H1 (cell line): ENCODE measurements at regions not wholly inside any gene's neighbourhood (a gene's known extent, or its start where the extent isn't known, plus 50 kb on each side); places are given as distances from the start of the nearest gene placed in this dataset.

ENCODE experiments used
- CTCF ChIA-PET: fragments of 300-600 bp; sonication (Branson Sonifier 250); formaldehyde crosslinking; loops from one replicate; lab custom pipeline; 2021; ENCODE audit not compliant: partially characterized antibody; lab: Charles Lee
- POLR2A ChIA-PET: fragments of 300-600 bp; sonication (Branson Sonifier 250); formaldehyde crosslinking; loops from one replicate; lab custom pipeline; 2021; ENCODE audit warnings: inconsistent platforms; ENCODE audit not compliant: partially characterized antibody; lab: Charles Lee
- DNase-seq, 2 experiments: peaks; one replicate each; pipeline versions ENCODE4 v3.0.0 to v3.0.0-alpha.2; 2010 to 2022; ENCODE audit warnings: low spot score in 2 of 2, low read depth in 1 of 2, mixed read lengths in 1 of 2
- FAIRE-seq: peaks from 2 replicates; lab custom pipeline; 2011; peaks lifted over from hg19 to GRCh38; lab: Jason Lieb, UNC
- H2AFZ ChIP-seq: 2 replicates; pipeline ENCODE4 v1.8.1; 2012; ENCODE audit warnings: low read length, inconsistent platforms
- H2AK5ac ChIP-seq: 2 replicates; pipeline ENCODE4 v1.6.1; 2013; ENCODE audit warnings: low read depth, low read length
- H2BK120ac ChIP-seq: replicated peaks from 2 replicates; pipeline ENCODE3; 2013; ENCODE audit warnings: low read depth, low read length, inconsistent platforms
- H2BK12ac ChIP-seq: 2 replicates; pipeline ENCODE4 v1.6.1; 2013; ENCODE audit warnings: low read depth, low read length
- H2BK15ac ChIP-seq: 2 replicates; pipeline ENCODE4 v1.6.1; 2013; ENCODE audit warnings: low read length
- H2BK20ac ChIP-seq: 2 replicates; pipeline ENCODE4 v1.6.1; 2013; ENCODE audit warnings: low read length
- H2BK5ac ChIP-seq: 2 replicates; pipeline ENCODE4 v1.6.1; 2013; ENCODE audit warnings: low read depth, low read length
- H3K14ac ChIP-seq: 2 replicates; pipeline ENCODE4 v1.6.1; 2013; ENCODE audit warnings: inconsistent platforms; ENCODE audit not compliant: insufficient read length
- H3K18ac ChIP-seq: 2 replicates; pipeline ENCODE4 v1.6.1; 2013; ENCODE audit warnings: low read length; ENCODE audit errors: extremely low read depth
- H3K23ac ChIP-seq: 2 replicates; pipeline ENCODE4 v1.6.1; 2013; ENCODE audit warnings: inconsistent platforms; ENCODE audit not compliant: insufficient read length
- H3K23me2 ChIP-seq: 2 replicates; pipeline ENCODE4 v1.6.1; 2013; ENCODE audit warnings: low read depth, low read length
- H3K27ac ChIP-seq: 2 replicates; pipeline ENCODE4 v1.6.1; 2011; ENCODE audit warnings: low read depth, low read length, inconsistent platforms
- H3K27me3 ChIP-seq, 4 experiments: replicated peaks in 1 of 4; 1 replicate in 1 of 4; 2 replicates in 3 of 4; pipeline versions ENCODE4 v1.6.1 to v1.8.1; 2011 to 2013; ENCODE audit warnings: low read length in 3 of 4, mild to moderate bottlenecking in 3 of 4, inconsistent platforms in 2 of 4, mixed read lengths in 2 of 4, moderate library complexity in 1 of 4; ENCODE audit not compliant: control insufficient read depth in 3 of 4, insufficient read depth in 3 of 4; ENCODE audit errors: extremely low read depth in 1 of 4
- H3K36me3 ChIP-seq, 4 experiments: 2 replicates each; pipeline versions ENCODE4 v1.6.1 to v1.8.1; 2011 to 2013; ENCODE audit warnings: mild to moderate bottlenecking in 4 of 4, low read length in 3 of 4, moderate library complexity in 2 of 4, control low read depth in 1 of 4, inconsistent platforms in 1 of 4; ENCODE audit not compliant: insufficient read depth in 4 of 4, control insufficient read depth in 2 of 4
- H3K4ac ChIP-seq: replicated peaks from 2 replicates; pipeline ENCODE3; 2013; ENCODE audit warnings: low read length, low read depth, mixed read lengths, inconsistent platforms; ENCODE audit not compliant: insufficient read length
- H3K4me1 ChIP-seq, 4 experiments: replicated peaks in 1 of 4; 1 replicate in 1 of 4; 2 replicates in 3 of 4; pipeline versions ENCODE4 v1.6.1 to v1.8.1; 2011 to 2013; ENCODE audit warnings: low read length in 3 of 4, inconsistent platforms in 2 of 4, mixed read lengths in 1 of 4; ENCODE audit not compliant: insufficient read depth in 4 of 4, control insufficient read depth in 3 of 4
- H3K4me2 ChIP-seq, 2 experiments: 2 replicates each; pipeline versions ENCODE4 v1.6.1 to v1.8.1; 2011 to 2013; ENCODE audit warnings: low read depth in 2 of 2, low read length in 2 of 2, control low read depth in 1 of 2, inconsistent platforms in 1 of 2, mild to moderate bottlenecking in 1 of 2; ENCODE audit not compliant: insufficient read depth in 1 of 2
- H3K4me3 ChIP-seq, 4 experiments: fragments of 200-600, 300-600 bp in 1 of 4; sonication (generic), shearing (Covaris generic), sonication (Bioruptor Twin) in 1 of 4; 2 replicates each; pipeline versions ENCODE4 v1.5.1 to v1.8.1; 2011 to 2016; ENCODE audit warnings: low read length in 4 of 4, low read depth in 3 of 4, control low read depth in 2 of 4, inconsistent platforms in 2 of 4, mild to moderate bottlenecking in 2 of 4, mixed read lengths in 1 of 4, moderate library complexity in 1 of 4; ENCODE audit not compliant: insufficient read depth in 2 of 4; ENCODE audit errors: extremely low read depth in 1 of 4
- H3K56ac ChIP-seq: replicated peaks from 2 replicates; pipeline ENCODE3; 2013; ENCODE audit warnings: low read depth, mild to moderate bottlenecking, mixed read lengths, low read length, inconsistent platforms; ENCODE audit not compliant: insufficient read length
- H3K79me1 ChIP-seq: 2 replicates; pipeline ENCODE4 v1.6.1; 2013; ENCODE audit warnings: low read depth, low read length, control low read depth
- H3K79me2 ChIP-seq, 2 experiments: 2 replicates each; pipeline versions ENCODE4 v1.6.1 to v1.8.1; 2012 to 2013; ENCODE audit warnings: low read length in 2 of 2, mild to moderate bottlenecking in 2 of 2, inconsistent platforms in 1 of 2; ENCODE audit not compliant: insufficient read depth in 2 of 2, control insufficient read depth in 1 of 2
- H3K9ac ChIP-seq, 4 experiments: replicated peaks in 1 of 4; 1 replicate in 1 of 4; 2 replicates in 3 of 4; pipeline versions ENCODE4 v1.6.1 to v1.8.1; 2011 to 2013; ENCODE audit warnings: low read depth in 3 of 4, low read length in 3 of 4, control low read depth in 2 of 4, mild to moderate bottlenecking in 2 of 4, moderate library complexity in 2 of 4, inconsistent platforms in 1 of 4; ENCODE audit errors: extremely low read depth in 1 of 4
- H3K9me3 ChIP-seq, 2 experiments: 2 replicates each; pipeline versions ENCODE4 v1.6.1 to v1.8.1; 2012 to 2013; ENCODE audit warnings: mild to moderate bottlenecking in 2 of 2, moderate library complexity in 2 of 2, control low read depth in 1 of 2, inconsistent platforms in 1 of 2, low read depth in 1 of 2, low read length in 1 of 2, mixed read lengths in 1 of 2; ENCODE audit not compliant: insufficient read depth in 2 of 2
- H4K20me1 ChIP-seq, 2 experiments: replicated peaks in 1 of 2; 2 replicates each; pipeline versions ENCODE3 to v1.8.1; 2011 to 2013; ENCODE audit warnings: inconsistent platforms in 2 of 2, low read length in 2 of 2, mild to moderate bottlenecking in 1 of 2; ENCODE audit not compliant: insufficient read depth in 2 of 2, control insufficient read depth in 1 of 2
- H4K5ac ChIP-seq: 2 replicates; pipeline ENCODE4 v1.6.1; 2013; ENCODE audit warnings: low read length, low read depth, mixed read lengths, inconsistent platforms; ENCODE audit not compliant: insufficient read length
- H4K8ac ChIP-seq: 2 replicates; pipeline ENCODE4 v1.8.0; 2013; ENCODE audit warnings: mild to moderate bottlenecking, moderate library complexity, low read length, inconsistent platforms; ENCODE audit not compliant: insufficient read depth; ENCODE audit errors: extremely low read depth
- H4K91ac ChIP-seq: replicated peaks from 2 replicates; pipeline ENCODE3; 2013; ENCODE audit warnings: low read length, mixed read lengths, inconsistent platforms; ENCODE audit not compliant: insufficient read length
- BACH1 ChIP-seq: IDR thresholded peaks from 2 replicates; pipeline ENCODE4 v1.6.1; 2012; ENCODE audit warnings: low read length, improper control_type of control experiment
- CTCF ChIP-seq, 3 experiments: IDR thresholded peaks; 1 replicate in 2 of 3; 2 replicates in 1 of 3; pipeline versions ENCODE4 v1.5.1 to v1.6.1; 2011; ENCODE audit warnings: low read length in 3 of 3, mild to moderate bottlenecking in 3 of 3, inconsistent platforms in 2 of 3, low read depth in 1 of 3, moderate library complexity in 1 of 3; ENCODE audit not compliant: insufficient read depth in 1 of 3; ENCODE audit errors: control extremely low read depth in 1 of 3
- GTF2F1 ChIP-seq: IDR thresholded peaks from 2 replicates; pipeline ENCODE4 v1.6.1; 2012; ENCODE audit warnings: low read depth, low read length, improper control_type of control experiment, borderline replicate concordance
- NANOG ChIP-seq: IDR thresholded peaks from 2 replicates; pipeline ENCODE4 v1.6.1; 2011; ENCODE audit warnings: low read length, low read depth, mild to moderate bottlenecking, inconsistent platforms; ENCODE audit not compliant: insufficient read depth, poor library complexity, severe bottlenecking
- RAD21 ChIP-seq, 2 experiments: IDR thresholded peaks in 1 of 2; conservative IDR thresholded peaks in 1 of 2; 2 replicates each; pipeline ENCODE4 v1.6.1; 2011; ENCODE audit warnings: low read depth in 2 of 2, low read length in 2 of 2, improper control_type of control experiment in 1 of 2, inconsistent platforms in 1 of 2, mild to moderate bottlenecking in 1 of 2, moderate library complexity in 1 of 2
- TEAD4 ChIP-seq: IDR thresholded peaks from 2 replicates; pipeline ENCODE4 v1.6.1; 2012; ENCODE audit warnings: low read depth, low read length, inconsistent platforms, mixed read lengths
- WGBS, 2 experiments: shearing (Covaris generic) in 1 of 2; methylation state at CpG; one replicate each; pipeline versions ENCODE4 v1.1.6 to v1.1.7; 2013 to 2015; ENCODE audit warnings: low lambda C conversion rate in 2 of 2, mixed read lengths in 2 of 2, inconsistent platforms in 1 of 2, low coverage in 1 of 2, missing lambda C conversion rate in 1 of 2; ENCODE audit not compliant: insufficient replicate concordance in 2 of 2, insufficient coverage in 1 of 2, insufficient read length in 1 of 2; ENCODE audit errors: extremely low coverage in 1 of 2, missing lambda C conversion rate in 1 of 2; 5-methylcytosine and 5-hydroxymethylcytosine counted together

GRCh38 chrX:30488092-30488491 lies 89.5 kb downstream of the TASL start:
- Histone ChIP-seq H2AFZ (no peak overlapping the region), H3K23ac (no peak overlapping the region), H3K9ac (no peak overlapping the region), H2BK12ac (no peak overlapping the region), H3K27ac (no peak overlapping the region), H4K20me1 (no peaks in the 10 kb centered on the region), H3K79me2 (no peaks in the 10 kb centered on the region), H3K36me3 (no peaks in the 10 kb centered on the region), H3K27me3 (no peaks in the 10 kb centered on the region), H2BK120ac (no peak overlapping the region), H3K4me3 (no peak overlapping the region), H3K18ac (no peak overlapping the region), H3K23me2 (no peaks in the 10 kb centered on the region), H3K4ac (no peak overlapping the region), H3K14ac (no peak overlapping the region), H3K4me2 (no peak overlapping the region), H4K8ac (no peak overlapping the region), H3K56ac (no peak overlapping the region), H2BK5ac (no peak overlapping the region), H3K79me1 (no peaks in the 10 kb centered on the region), H2BK20ac (no peak overlapping the region), H2AK5ac (no peak overlapping the region), H4K91ac (no peak overlapping the region)
- POLR2A ChIA-PET: no interaction called here
- WGBS, 2 experiments: 77% methylated on average over 3 of the region's 3 CpGs; no CpG with 5 or more reads in 1 of the 2 experiments
- CTCF ChIA-PET: no interaction called here
- TF ChIP-seq NANOG (no peak), GTF2F1 (no peak), RAD21 (IDR thresholded peaks at IDR 0.05 in 1 of 2, conservative IDR thresholded peaks at IDR 0.05 in 1 of 2; ENCODE audit: low read depth in 2 of 2, low read length in 2 of 2) (peak; percentile 47 to 50), TEAD4 (no peak), BACH1 (no peak), CTCF (IDR thresholded peaks at IDR 0.05; ENCODE audit: control extremely low read depth in 1 of 3, insufficient read depth in 1 of 3, low read depth in 1 of 3, low read length in 3 of 3) (peak in 1 of 3 experiments; percentile 20; a peak in 1 of 4 replicates)
- TF ChIP-seq, all 59 proteins: peak for 2
- Histone ChIP-seq H3K4me1 (no peaks in the 10 kb centered on the region), H3K9me3 (no peaks in the 10 kb centered on the region), H4K5ac (no peak overlapping the region), H2BK15ac (no peak overlapping the region)
- FAIRE-seq (peak; percentile 42), DNase-seq (no peak)
